SU-DHL-6 (cell line): ENCODE measurements at regions not wholly inside any gene's neighbourhood (a gene's known extent, or its start where the extent isn't known, plus 50 kb on each side); places are given as distances from the start of the nearest gene placed in this dataset.

Experiments
- H2AFZ ChIP-seq: fragments of 200-600 bp; sonication (generic); 2 replicates; pipeline ENCODE4 v1.6.1; 2014; ENCODE audit warnings: low read depth, mild to moderate bottlenecking, moderate library complexity, mixed read lengths, antibody characterized with exemption, low read length; ENCODE audit not compliant: severe bottlenecking
- H3F3A ChIP-seq: fragments of 200-600 bp; shearing (Covaris generic); 2 replicates; pipeline ENCODE4 v1.6.0; 2016; ENCODE audit warnings: antibody characterized with exemption, mild to moderate bottlenecking; ENCODE audit not compliant: insufficient read depth
- H3K27ac ChIP-seq: fragments of 200-600 bp; sonication (generic); 2 replicates; pipeline ENCODE4 v1.5.1; 2016; ENCODE audit warnings: low read depth, mild to moderate bottlenecking, low read length, moderate library complexity, mixed read lengths
- H3K27me3 ChIP-seq: fragments of 200-600 bp; sonication (generic), shearing (Covaris generic); 2 replicates; pipeline ENCODE4 v1.6.0; 2014; ENCODE audit warnings: mild to moderate bottlenecking, low read length
- H3K36me3 ChIP-seq: fragments of 200-600 bp; sonication (generic); 2 replicates; pipeline ENCODE4 v1.6.1; 2014; ENCODE audit warnings: mild to moderate bottlenecking, low read length, mixed read lengths
- H3K4me2 ChIP-seq: fragments of 300-600, 200-600 bp; shearing (Covaris generic), sonication (generic); 2 replicates; pipeline ENCODE4 v1.6.0; 2014; ENCODE audit warnings: low read length, low read depth, mild to moderate bottlenecking; ENCODE audit not compliant: poor library complexity, severe bottlenecking
- H3K4me3 ChIP-seq: fragments of 200-600 bp; sonication (generic); 2 replicates; pipeline ENCODE4 v1.5.1; 2014; ENCODE audit warnings: antibody characterized with exemption, low read length, mild to moderate bottlenecking, mixed read lengths; ENCODE audit not compliant: insufficient read depth, poor library complexity, severe bottlenecking
- H3K79me2 ChIP-seq: fragments of 200-600 bp; sonication (generic); 2 replicates; pipeline ENCODE4 v1.6.1; 2014; ENCODE audit warnings: mild to moderate bottlenecking, low read length, moderate library complexity; ENCODE audit not compliant: insufficient read depth
- H3K9ac ChIP-seq: fragments of 200-600 bp; sonication (generic); 2 replicates; pipeline ENCODE4 v1.7.0; 2014; ENCODE audit warnings: mild to moderate bottlenecking, low read length
- H3K9me2 ChIP-seq: fragments of 200-600 bp; sonication (generic); replicated peaks from 2 replicates; pipeline ENCODE4 v1.6.1; 2014; ENCODE audit warnings: low read length; ENCODE audit not compliant: insufficient read depth
- H3K9me3 ChIP-seq: fragments of 200-600 bp; sonication (generic); 2 replicates; pipeline ENCODE4 v1.6.1; 2014; ENCODE audit warnings: low read length, mixed read lengths; ENCODE audit not compliant: insufficient read depth
- H4K20me1 ChIP-seq: fragments of 200-600 bp; sonication (generic); 2 replicates; pipeline ENCODE4 v1.6.1; 2014; ENCODE audit warnings: low read depth, mild to moderate bottlenecking, antibody characterized with exemption, low read length, moderate library complexity, mixed read lengths
- EZH2phosphoT487 ChIP-seq: fragments of 200-600 bp; sonication (generic), shearing (Covaris generic); conservative IDR thresholded peaks from 2 replicates; pipeline ENCODE4 v1.6.1; 2018; ENCODE audit warnings: mild to moderate bottlenecking, antibody characterized with exemption, low read length, moderate library complexity, mixed read lengths
- TF ChIP-seq, protein P1 (sequence below): fragments of 200-600 bp; sonication (generic); IDR thresholded peaks from one replicate; pipeline ENCODE4 v1.5.1; 2017; ENCODE audit warnings: antibody characterized with exemption, mild to moderate bottlenecking, low read length, moderate library complexity; ENCODE audit not compliant: insufficient read depth, poor library complexity, severe bottlenecking

DNA sequence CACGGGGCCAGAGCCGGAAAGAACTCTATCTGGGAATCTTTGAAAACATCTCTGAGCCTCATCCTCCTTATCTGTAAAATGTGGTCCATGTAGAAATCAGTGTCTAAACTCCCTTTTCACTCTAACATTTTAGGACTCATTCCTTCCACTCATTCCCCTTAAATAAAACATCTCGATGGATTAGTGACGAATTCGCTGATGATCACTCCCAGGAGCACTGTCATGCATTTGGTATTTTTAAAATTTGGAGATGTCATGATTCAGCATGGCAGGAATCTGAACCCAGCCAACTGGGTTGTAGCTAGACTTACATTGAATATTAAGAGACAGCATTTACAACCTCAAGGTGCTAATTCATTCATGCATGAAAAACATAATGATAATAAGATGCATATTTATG lies 88.1 kb downstream of the SPANXN3 start:
- Histone ChIP-seq H3K27me3 (no peaks in the 10 kb centered on the region), H3K36me3 (no peaks in the 10 kb centered on the region), H2AFZ (no peak overlapping the region), H3K9me3 (no peaks in the 10 kb centered on the region), H4K20me1 (no peaks in the 10 kb centered on the region), H3K9me2 (no peaks in the 10 kb centered on the region), H3K4me2 (no peak overlapping the region), H3K27ac (no peak overlapping the region), H3K9ac (no peak overlapping the region), H3K79me2 (no peaks in the 10 kb centered on the region), H3F3A (no peaks in the 10 kb centered on the region), H3K4me3 (no peak overlapping the region)
- no peak for TF ChIP-seq EZH2phosphoT487
- TF ChIP-seq, protein P1, sequence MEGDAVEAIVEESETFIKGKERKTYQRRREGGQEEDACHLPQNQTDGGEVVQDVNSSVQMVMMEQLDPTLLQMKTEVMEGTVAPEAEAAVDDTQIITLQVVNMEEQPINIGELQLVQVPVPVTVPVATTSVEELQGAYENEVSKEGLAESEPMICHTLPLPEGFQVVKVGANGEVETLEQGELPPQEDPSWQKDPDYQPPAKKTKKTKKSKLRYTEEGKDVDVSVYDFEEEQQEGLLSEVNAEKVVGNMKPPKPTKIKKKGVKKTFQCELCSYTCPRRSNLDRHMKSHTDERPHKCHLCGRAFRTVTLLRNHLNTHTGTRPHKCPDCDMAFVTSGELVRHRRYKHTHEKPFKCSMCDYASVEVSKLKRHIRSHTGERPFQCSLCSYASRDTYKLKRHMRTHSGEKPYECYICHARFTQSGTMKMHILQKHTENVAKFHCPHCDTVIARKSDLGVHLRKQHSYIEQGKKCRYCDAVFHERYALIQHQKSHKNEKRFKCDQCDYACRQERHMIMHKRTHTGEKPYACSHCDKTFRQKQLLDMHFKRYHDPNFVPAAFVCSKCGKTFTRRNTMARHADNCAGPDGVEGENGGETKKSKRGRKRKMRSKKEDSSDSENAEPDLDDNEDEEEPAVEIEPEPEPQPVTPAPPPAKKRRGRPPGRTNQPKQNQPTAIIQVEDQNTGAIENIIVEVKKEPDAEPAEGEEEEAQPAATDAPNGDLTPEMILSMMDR, result no peak

DNA sequence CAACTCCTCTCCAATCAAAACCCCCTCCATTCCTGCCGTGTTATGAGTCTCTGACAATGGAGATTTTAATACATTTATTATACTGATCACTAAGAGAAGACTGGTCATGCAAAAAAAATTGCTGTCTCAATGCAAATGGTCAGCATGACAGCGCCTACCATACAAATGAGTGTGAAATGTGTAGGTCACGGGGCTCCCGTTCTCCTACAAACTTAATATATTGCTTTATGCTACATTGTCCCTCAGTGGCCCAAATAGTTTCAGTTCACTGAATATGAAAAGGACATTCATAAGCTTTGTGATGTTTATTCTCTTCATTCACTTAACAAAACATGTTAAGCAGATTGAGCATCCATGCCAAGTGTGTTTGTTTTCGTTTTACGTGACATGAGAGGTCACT lies 116.1 kb downstream of the SPANXN3 start:
- Histone ChIP-seq H3K4me3 (no peak overlapping the region), H3K9me3 (no peaks in the 10 kb centered on the region), H3K27me3 (no peaks in the 10 kb centered on the region), H3K9me2 (no peaks in the 10 kb centered on the region), H3K4me2 (no peak overlapping the region), H3K36me3 (no peaks in the 10 kb centered on the region), H3K27ac (no peak overlapping the region), H4K20me1 (no peaks in the 10 kb centered on the region), H3K9ac (no peak overlapping the region), H3K79me2 (no peaks in the 10 kb centered on the region), H2AFZ (no peak overlapping the region), H3F3A (no peaks in the 10 kb centered on the region)
- TF ChIP-seq, protein P1, result no peak
- no peak for TF ChIP-seq EZH2phosphoT487

DNA sequence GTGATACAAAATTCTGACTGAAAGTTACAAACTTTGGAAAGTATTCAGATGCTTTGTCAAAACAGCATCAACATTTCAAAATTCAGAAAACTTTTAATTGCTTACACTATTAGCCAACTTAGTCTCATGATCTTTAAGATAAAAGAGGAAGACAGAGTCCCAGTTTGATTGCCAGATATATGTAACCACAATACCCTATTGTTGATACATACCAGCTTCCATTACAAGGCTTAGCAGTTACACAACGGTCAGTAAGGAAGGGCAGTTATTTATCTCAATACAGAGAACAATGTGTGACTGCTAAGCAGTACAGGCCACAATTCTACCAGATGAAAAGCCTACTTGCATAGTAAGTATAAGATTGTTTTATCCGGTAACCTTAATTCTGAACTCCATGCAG lies 138.4 kb downstream of the SPANXN3 start:
- Histone ChIP-seq H3K9me3 (no peaks in the 10 kb centered on the region), H3K27me3 (no peaks in the 10 kb centered on the region), H3K4me2 (no peak overlapping the region), H3K36me3 (no peaks in the 10 kb centered on the region), H3K4me3 (no peak overlapping the region), H3K79me2 (no peaks in the 10 kb centered on the region), H3K9ac (no peak overlapping the region), H3K9me2 (no peaks in the 10 kb centered on the region), H4K20me1 (no peaks in the 10 kb centered on the region), H3K27ac (no peak overlapping the region), H3F3A (no peaks in the 10 kb centered on the region), H2AFZ (no peak overlapping the region)
- TF ChIP-seq, protein P1, result no peak
- no peak for TF ChIP-seq EZH2phosphoT487

DNA sequence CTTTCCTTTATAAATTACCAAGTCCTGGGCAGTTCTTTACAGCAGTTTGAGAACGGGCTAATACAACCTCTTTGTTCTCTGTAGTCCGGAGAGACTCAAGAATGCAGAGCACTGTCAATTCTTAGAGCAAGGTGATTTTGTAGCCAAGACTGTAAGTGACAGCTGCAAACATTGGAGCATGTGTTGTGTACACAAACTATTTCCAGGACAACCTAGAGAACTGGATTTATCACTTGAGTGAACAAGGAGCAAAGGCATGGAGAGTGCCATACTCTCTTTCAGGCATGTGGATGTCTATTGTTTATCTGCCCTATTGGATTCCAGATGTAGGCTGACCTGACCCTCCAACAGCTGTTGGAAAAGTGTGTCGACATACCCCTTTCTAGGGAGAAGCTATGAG lies 153.9 kb downstream of the SPANXN3 start:
- Histone ChIP-seq H3K36me3 (no peaks in the 10 kb centered on the region), H3K27me3 (no peaks in the 10 kb centered on the region)
- TF ChIP-seq EZH2phosphoT487, result no peak
- TF ChIP-seq, protein P1, result no peak

More for the DNA sequence above, 153.9 kb downstream of the SPANXN3 start:
- no peak overlapping the region for H2AFZ ChIP-seq
- no peaks in the 10 kb centered on the region for H3K9me3 ChIP-seq
- H3K27ac ChIP-seq, result no peak overlapping the region
- H3K9ac ChIP-seq, result no peak overlapping the region
- no peak overlapping the region for H3K4me2 ChIP-seq
- no peak overlapping the region for H3K4me3 ChIP-seq
- H3K79me2 ChIP-seq, result no peaks in the 10 kb centered on the region
- no peaks in the 10 kb centered on the region for H3K9me2 ChIP-seq
- H4K20me1 ChIP-seq, result no peaks in the 10 kb centered on the region
- H3F3A ChIP-seq, result no peaks in the 10 kb centered on the region
